HepG2 (cell line): ENCODE measurements at regions not wholly inside any gene's neighbourhood (a gene's known extent, or its start where the extent isn't known, plus 50 kb on each side); places are given as distances from the start of the nearest gene placed in this dataset.

Experiments
- ATAC-seq: fragments of 200-7000 bp; cut with Tn5 transposase; 3 replicates; pipeline ENCODE4 v1.9.1; 2020; ENCODE audit warnings: mild to moderate bottlenecking, moderate library complexity
- BruUV-seq: library from RNA; stranded (reverse); fragments of 400-500 nt; replicated peaks from 2 replicates; lab custom pipeline; 2021; lab: Mats Ljungman, UMichigan
- CTCF ChIA-PET: fragments of 300-600 bp; formaldehyde crosslinking; extraction: SDS; loops from one replicate; lab custom pipeline; 2021; ENCODE audit warnings: low total read pairs, inconsistent platforms, low intra/inter-chr PET ratio; lab: Yijun Ruan, JAX
- POLR2A ChIA-PET: fragments of 350-600 bp; sonication (Branson Sonifier 250); formaldehyde crosslinking; loops from one replicate; lab custom pipeline; 2020; ENCODE audit warnings: antibody characterized with exemption, inconsistent platforms; lab: Yijun Ruan, JAX
- DNase-seq: peaks from one replicate; pipeline ENCODE4 v3.0.0-alpha.2; 2015; ENCODE audit warnings: low spot score
- FAIRE-seq: peaks from 3 replicates; lab custom pipeline; 2011; peaks lifted over from hg19 to GRCh38; lab: Jason Lieb, UNC
- H2AFZ ChIP-seq: one replicate; pipeline ENCODE4 v1.6.1; 2011; ENCODE audit warnings: low read length, inconsistent platforms
- H3K27ac ChIP-seq: fragments of 300-600 bp; 3 replicates; pipeline ENCODE4 v1.8.0; 2011; ENCODE audit warnings: mixed run types, mild to moderate bottlenecking, mixed read lengths, low read length, inconsistent platforms; ENCODE audit not compliant: insufficient read depth; ENCODE audit errors: extremely low read length
- H3K27me3 ChIP-seq, 2 experiments: fragments of 200-600 bp in 1 of 2; 2 replicates in 1 of 2; 3 replicates in 1 of 2; pipeline versions ENCODE4 v1.6.0 to v1.8.0; 2011; ENCODE audit warnings: low read length in 2 of 2, mild to moderate bottlenecking in 2 of 2, moderate library complexity in 2 of 2, inconsistent platforms in 1 of 2; ENCODE audit not compliant: insufficient read depth in 2 of 2, control insufficient read depth in 1 of 2
- H3K36me3 ChIP-seq, 2 experiments: fragments of 200-600 bp in 1 of 2; replicated peaks in 1 of 2; 2 replicates in 1 of 2; 3 replicates in 1 of 2; pipeline versions ENCODE4 v1.5.1 to v1.8.0; 2011; ENCODE audit warnings: low read length in 2 of 2, inconsistent platforms in 1 of 2; ENCODE audit not compliant: insufficient read depth in 2 of 2, control insufficient read depth in 1 of 2
- H3K4me1 ChIP-seq: 2 replicates; pipeline ENCODE4 v1.5.1; 2012; ENCODE audit warnings: low read length, inconsistent platforms; ENCODE audit not compliant: insufficient read depth
- H3K4me2 ChIP-seq: 2 replicates; pipeline ENCODE4 v1.6.0; 2011; ENCODE audit warnings: low read depth, low read length, inconsistent platforms
- H3K4me3 ChIP-seq, 3 experiments: fragments of 200-600 bp in 1 of 3; sonication (generic), shearing (Covaris generic) in 1 of 3; replicated peaks in 1 of 3; 2 replicates each; pipeline ENCODE4 v1.5.1; 2011 to 2016; ENCODE audit warnings: low read length in 3 of 3, inconsistent platforms in 2 of 3, low read depth in 2 of 3, mild to moderate bottlenecking in 2 of 3, control low read depth in 1 of 3, mixed read lengths in 1 of 3; ENCODE audit not compliant: insufficient read depth in 1 of 3
- H3K79me2 ChIP-seq: one replicate; pipeline ENCODE4 v1.6.1; 2011; ENCODE audit warnings: low read length, inconsistent platforms; ENCODE audit not compliant: insufficient read depth
- H3K9ac ChIP-seq: 2 replicates; pipeline ENCODE4 v1.6.0; 2011; ENCODE audit warnings: mild to moderate bottlenecking, low read depth, low read length, inconsistent platforms; ENCODE audit not compliant: insufficient read depth
- H3K9me3 ChIP-seq: 2 replicates; pipeline ENCODE4 v1.5.1; 2012; ENCODE audit warnings: mild to moderate bottlenecking, low read length
- H4K20me1 ChIP-seq: 2 replicates; pipeline ENCODE4 v1.6.0; 2011; ENCODE audit warnings: inconsistent platforms, mild to moderate bottlenecking, low read length, moderate library complexity; ENCODE audit not compliant: insufficient read depth
- DNMT1 ChIP-seq: sonication (generic); formaldehyde crosslinking; IDR thresholded peaks from 2 replicates; pipeline ENCODE4 v1.5.1; 2020; ENCODE audit warnings: mild to moderate bottlenecking, missing genetic modification reagents
- EEA1 ChIP-seq: sonication (generic); formaldehyde crosslinking; IDR thresholded peaks from 2 replicates; pipeline ENCODE4 v1.5.1; 2020; ENCODE audit warnings: mild to moderate bottlenecking, missing genetic modification reagents, borderline replicate concordance
- ELF3 ChIP-seq: IDR thresholded peaks from 2 replicates; pipeline ENCODE4 v1.6.1; 2016; ENCODE audit warnings: missing genetic modification reagents, missing compliant biosample characterization
- HDAC1 ChIP-seq: sonication (generic); formaldehyde crosslinking; IDR thresholded peaks from 2 replicates; pipeline ENCODE4 v1.5.1; 2020; ENCODE audit warnings: mild to moderate bottlenecking, missing genetic modification reagents
- HIVEP1 ChIP-seq: sonication (generic); formaldehyde crosslinking; IDR thresholded peaks from 2 replicates; pipeline ENCODE4 v1.4.0; 2020; ENCODE audit warnings: mild to moderate bottlenecking, missing genetic modification reagents
- SPEN ChIP-seq: sonication (generic); formaldehyde crosslinking; IDR thresholded peaks from 2 replicates; pipeline ENCODE4 v1.5.1; 2020; ENCODE audit warnings: low read depth, mild to moderate bottlenecking, missing genetic modification reagents
- SRSF1 ChIP-seq: fragments of 200-400 bp; formaldehyde crosslinking; optimal IDR thresholded peaks from 2 replicates; pipeline ENCODE3; 2017; ENCODE audit warnings: mild to moderate bottlenecking, low read depth, low read length, moderate library complexity
- U2AF1 ChIP-seq: fragments of 200-400 bp; formaldehyde crosslinking; optimal IDR thresholded peaks from 2 replicates; pipeline ENCODE3; 2017; ENCODE audit warnings: mild to moderate bottlenecking, low read depth, low read length
- ZNF138 ChIP-seq: sonication (generic); formaldehyde crosslinking; IDR thresholded peaks from 2 replicates; pipeline ENCODE4 v1.5.0; 2020; ENCODE audit warnings: mild to moderate bottlenecking, low read depth, missing genetic modification reagents
- ZNF329 ChIP-seq: sonication (generic); formaldehyde crosslinking; IDR thresholded peaks from 2 replicates; pipeline ENCODE4 v1.9.0; 2021; ENCODE audit warnings: low read depth, mild to moderate bottlenecking, missing genetic modification reagents
- ZNF367 ChIP-seq: sonication (generic); formaldehyde crosslinking; IDR thresholded peaks from 2 replicates; pipeline ENCODE4 v1.4.0; 2020; ENCODE audit warnings: missing genetic modification reagents, borderline replicate concordance
- ZNF597 ChIP-seq: sonication (generic); formaldehyde crosslinking; IDR thresholded peaks from 2 replicates; pipeline ENCODE4 v1.5.0; 2020; ENCODE audit warnings: missing genetic modification reagents
- ZNF75D ChIP-seq: sonication (generic); formaldehyde crosslinking; IDR thresholded peaks from 2 replicates; pipeline ENCODE4 v1.8.1; 2023; ENCODE audit warnings: missing genetic modification reagents, mild to moderate bottlenecking, borderline replicate concordance
- WGBS: methylation state at CpG from one replicate; pipeline ENCODE4 v1.1.6; 2017; ENCODE audit warnings: low lambda C conversion rate; 5-methylcytosine and 5-hydroxymethylcytosine counted together
- in situ Hi-C: cut with HindIII; loops from 2 replicates; pipeline ENCODE4 v1.10.0; 2017; ENCODE audit warnings: low pct_unique_long_range_greater_than_20kb; ENCODE audit not compliant: extremely low pct_ligation_motif_present
- intact Hi-C: fragments of 100-400 bp; cut with micrococcal nuclease; formaldehyde crosslinking; loops from one replicate; pipeline ENCODE4 v1.10.0; 2022; ENCODE audit not compliant: unreplicated experiment
- TF ChIP-seq, protein P1 (sequence below): conservative IDR thresholded peaks from 2 replicates; pipeline ENCODE4 v1.6.1; 2018; ENCODE audit warnings: missing genetic modification reagents
- TF ChIP-seq, protein P2 (sequence below): sonication (generic); formaldehyde crosslinking; IDR thresholded peaks from 2 replicates; pipeline ENCODE4 v1.5.0; 2020; ENCODE audit warnings: missing genetic modification reagents, mild to moderate bottlenecking, borderline replicate concordance
- TF ChIP-seq, protein P3 (sequence below): sonication (generic); formaldehyde crosslinking; IDR thresholded peaks from 2 replicates; pipeline ENCODE4 v1.8.1; 2023; ENCODE audit warnings: mild to moderate bottlenecking, missing genetic modification reagents, borderline replicate concordance

DNA sequence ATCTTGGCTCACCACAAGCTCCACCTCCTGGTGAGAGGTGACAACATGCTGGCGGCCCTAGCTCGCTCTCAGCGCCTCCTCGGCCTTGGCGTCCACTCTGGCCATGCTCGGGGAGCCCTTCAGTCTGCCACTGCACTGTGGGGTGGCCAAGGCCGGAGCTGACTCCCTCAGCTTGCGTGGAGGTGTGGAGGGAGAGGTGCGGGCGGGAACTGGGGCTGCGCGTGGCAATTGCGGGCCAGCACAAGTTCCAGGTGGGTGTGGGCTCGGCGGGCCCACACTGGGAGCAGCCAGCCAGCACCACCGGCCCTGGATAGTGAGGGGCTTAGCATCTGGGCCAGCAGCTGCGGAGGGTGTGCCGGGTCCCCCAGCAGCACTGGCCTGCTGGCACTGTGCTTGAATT, 275.7 kb upstream of the P2RY1 start (continued):
- TF ChIP-seq ZNF138: no peak
- no peak for TF ChIP-seq SRSF1

DNA sequence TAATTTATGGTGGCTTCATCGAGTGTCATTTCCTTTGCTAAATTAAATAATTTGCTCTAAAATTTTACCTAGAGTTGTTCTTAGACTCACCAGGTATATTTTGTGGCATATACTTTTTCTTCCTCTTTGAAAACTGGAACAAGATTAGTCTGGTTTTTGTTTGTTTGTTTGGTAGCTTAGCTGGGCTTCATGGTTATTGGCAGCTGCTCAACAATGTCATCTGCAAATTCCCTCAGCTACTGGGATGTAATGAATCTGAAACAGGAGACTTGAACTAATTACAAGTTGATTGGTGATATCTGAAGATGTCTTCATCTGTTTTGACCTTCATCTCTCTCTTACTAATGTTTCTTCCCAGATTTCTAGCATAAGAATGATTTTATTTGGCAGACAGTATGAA, 270.5 kb upstream of the P2RY1 start:
- POLR2A ChIA-PET: no interaction called here
- H3K36me3 ChIP-seq: no peaks in the 10 kb centered on the region
- no peak for TF ChIP-seq ZNF597 (CRISPR knock-in tag)
- TF ChIP-seq ZNF329 (CRISPR knock-in tag): no peak
- TF ChIP-seq, protein P1, sequence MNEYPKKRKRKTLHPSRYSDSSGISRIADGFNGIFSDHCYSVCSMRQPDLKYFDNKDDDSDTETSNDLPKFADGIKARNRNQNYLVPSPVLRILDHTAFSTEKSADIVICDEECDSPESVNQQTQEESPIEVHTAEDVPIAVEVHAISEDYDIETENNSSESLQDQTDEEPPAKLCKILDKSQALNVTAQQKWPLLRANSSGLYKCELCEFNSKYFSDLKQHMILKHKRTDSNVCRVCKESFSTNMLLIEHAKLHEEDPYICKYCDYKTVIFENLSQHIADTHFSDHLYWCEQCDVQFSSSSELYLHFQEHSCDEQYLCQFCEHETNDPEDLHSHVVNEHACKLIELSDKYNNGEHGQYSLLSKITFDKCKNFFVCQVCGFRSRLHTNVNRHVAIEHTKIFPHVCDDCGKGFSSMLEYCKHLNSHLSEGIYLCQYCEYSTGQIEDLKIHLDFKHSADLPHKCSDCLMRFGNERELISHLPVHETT (CRISPR knock-in tag): no peak
- TF ChIP-seq HIVEP1 (CRISPR knock-in tag): no peak
- no peak for TF ChIP-seq U2AF1
- TF ChIP-seq, protein P2, sequence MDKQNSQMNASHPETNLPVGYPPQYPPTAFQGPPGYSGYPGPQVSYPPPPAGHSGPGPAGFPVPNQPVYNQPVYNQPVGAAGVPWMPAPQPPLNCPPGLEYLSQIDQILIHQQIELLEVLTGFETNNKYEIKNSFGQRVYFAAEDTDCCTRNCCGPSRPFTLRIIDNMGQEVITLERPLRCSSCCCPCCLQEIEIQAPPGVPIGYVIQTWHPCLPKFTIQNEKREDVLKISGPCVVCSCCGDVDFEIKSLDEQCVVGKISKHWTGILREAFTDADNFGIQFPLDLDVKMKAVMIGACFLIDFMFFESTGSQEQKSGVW (CRISPR knock-in tag): no peak
- TF ChIP-seq EEA1: no peak
- no peak for TF ChIP-seq ELF3 (CRISPR knock-in tag)
- TF ChIP-seq DNMT1 (CRISPR knock-in tag): no peak
- no peak for TF ChIP-seq SPEN (CRISPR knock-in tag)
- TF ChIP-seq ZNF367 (CRISPR knock-in tag): no peak
- TF ChIP-seq, protein P3, sequence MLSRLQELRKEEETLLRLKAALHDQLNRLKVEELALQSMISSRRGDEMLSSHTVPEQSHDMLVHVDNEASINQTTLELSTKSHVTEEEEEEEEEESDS (CRISPR knock-in tag): no peak
- TF ChIP-seq ZNF75D (CRISPR knock-in tag): no peak
- no peak for TF ChIP-seq HDAC1 (CRISPR knock-in tag)
- TF ChIP-seq, all 625 proteins: peak for 0
- DNase-seq: no peak
- no peak overlapping the region for H3K27ac ChIP-seq
- H3K9ac ChIP-seq: no peak overlapping the region
- CTCF ChIA-PET: no interaction called here
- no peaks in the 10 kb centered on the region for H4K20me1 ChIP-seq
- no TSS peak for BruUV-seq
- intact Hi-C loops (no loop called here), in situ Hi-C loops (no loop called here)
- no peak for ATAC-seq
- no peaks in the 10 kb centered on the region for H3K79me2 ChIP-seq
- no peaks in the 10 kb centered on the region; a peak in 1 of 5 replicates for H3K27me3 ChIP-seq
- H3K4me3 ChIP-seq: no peak overlapping the region
- FAIRE-seq: no peak
- H2AFZ ChIP-seq: no peak overlapping the region
- WGBS: 4% methylated on average over 1 of the region's 1 CpG
- H3K4me1 ChIP-seq: no peaks in the 10 kb centered on the region
- H3K9me3 ChIP-seq: no peaks in the 10 kb centered on the region
- no peak overlapping the region for H3K4me2 ChIP-seq
